Prostate gland (tissue), 2 donors: ENCODE measurements at regions not wholly inside any gene's neighbourhood (a gene's known extent, or its start where the extent isn't known, plus 50 kb on each side); places are given as distances from the start of the nearest gene placed in this dataset.

Experiments
- DNase-seq: peaks from one replicate; pipeline ENCODE4 v3.0.0-alpha.2; 2019; ENCODE audit warnings: low spot score
- H3K27ac ChIP-seq, 2 donors: fragments of 200-600 bp; sonication (generic); 2 replicates each; pipeline ENCODE4 v1.5.1; 2017 to 2019
- H3K27me3 ChIP-seq: fragments of 200-600 bp; sonication (generic); replicated peaks from 2 replicates; pipeline ENCODE4 v1.5.1; 2019; ENCODE audit not compliant: insufficient read depth
- H3K36me3 ChIP-seq, 2 donors: fragments of 200-600 bp; sonication (generic); 1 replicate in 1 of 2; 2 replicates in 1 of 2; pipeline versions ENCODE4 v1.5.1 to v1.8.1; 2017 to 2019
- H3K4me1 ChIP-seq: fragments of 200-600 bp; sonication (generic); replicated peaks from 2 replicates; pipeline ENCODE4 v1.5.1; 2019
- H3K4me3 ChIP-seq, 2 donors: fragments of 200-600 bp; sonication (generic); 2 replicates each; pipeline ENCODE4 v1.5.1; 2017 to 2019
- H3K9me3 ChIP-seq: fragments of 200-600 bp; sonication (generic); 2 replicates; pipeline ENCODE4 v1.5.1; 2017
- CTCF ChIP-seq, 4 experiments: fragments of 200-600 bp in 2 of 4; fragments of 450-650 bp in 2 of 4; sonication (generic) in 2 of 4; IDR thresholded peaks; 1 replicate in 3 of 4; 2 replicates in 1 of 4; pipeline ENCODE4 v1.5.1; 2016 to 2019; ENCODE audit warnings: antibody characterized with exemption in 4 of 4, mild to moderate bottlenecking in 2 of 4, moderate library complexity in 2 of 4
- POLR2A ChIP-seq: fragments of 450-650 bp; IDR thresholded peaks from one replicate; pipeline ENCODE4 v1.6.1; 2016; ENCODE audit warnings: antibody characterized with exemption, mild to moderate bottlenecking
- POLR2AphosphoS5 ChIP-seq: sonication (generic); formaldehyde crosslinking; IDR thresholded peaks from one replicate; pipeline ENCODE4 v1.6.1; 2017; ENCODE audit warnings: antibody characterized with exemption
- WGBS: methylation state at CpG from one replicate; pipeline ENCODE4 v1.1.5; 2018; 5-methylcytosine and 5-hydroxymethylcytosine counted together
- intact Hi-C: fragments of 100-400 bp; cut with DNase I; formaldehyde crosslinking; loops from one replicate; pipeline ENCODE4 v1.14.2; 2022

DNA sequence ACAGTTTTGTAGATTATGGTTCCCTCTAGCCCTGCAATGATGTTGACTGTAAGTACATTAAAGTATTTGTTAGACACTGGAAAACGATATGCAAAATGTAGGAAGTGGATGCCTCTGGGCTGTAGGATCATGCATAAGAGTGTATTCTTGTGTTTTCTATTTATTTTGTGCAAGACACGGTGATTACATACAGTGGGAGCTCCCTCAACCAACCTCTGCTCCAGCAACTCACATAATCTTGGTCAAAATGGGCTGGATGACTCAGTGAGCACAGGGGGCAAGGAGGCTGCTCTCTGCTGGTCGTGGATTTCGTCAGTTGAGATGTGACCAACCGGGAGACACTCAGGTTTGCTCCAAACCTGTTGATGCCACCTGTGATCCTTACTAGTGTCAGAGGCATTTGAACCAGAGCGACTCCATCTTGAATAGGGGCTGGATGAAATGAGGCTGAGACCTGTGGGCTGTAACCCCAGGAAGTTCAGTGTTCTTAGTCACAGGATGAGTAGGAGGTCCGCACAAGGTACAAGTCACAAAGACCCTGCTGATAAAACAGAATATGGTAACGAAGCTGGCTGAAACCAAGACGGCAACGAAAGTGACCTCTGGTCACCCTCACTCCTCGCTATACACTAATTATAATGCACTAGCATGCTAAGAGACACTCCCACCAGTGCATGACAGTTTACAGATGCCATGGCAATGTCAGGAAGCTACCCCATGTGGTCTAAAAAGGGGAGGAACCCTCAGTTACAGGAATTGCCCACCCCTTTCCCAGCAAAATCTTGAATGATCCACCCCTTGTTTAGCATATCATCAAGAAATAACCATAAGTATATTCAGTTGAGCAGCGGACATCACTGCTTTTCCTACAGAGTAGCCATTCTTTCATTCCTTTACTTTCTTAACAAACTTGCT lies 56.4 kb upstream of the FAM20C start:
- Histone ChIP-seq H3K36me3 (no peaks in the 10 kb centered on the region), H3K4me3 (no peak overlapping the region), H3K9me3 (no peaks in the 10 kb centered on the region), H3K4me1 (no peaks in the 10 kb centered on the region), H3K27me3 (no peaks in the 10 kb centered on the region), H3K27ac (no peak overlapping the region)
- DNase-seq = no peak
- no peak for TF ChIP-seq POLR2A
- no peak for TF ChIP-seq POLR2AphosphoS5
- TF ChIP-seq CTCF (IDR thresholded peaks at IDR 0.05) = no peak
- intact Hi-C loops = no loop called here
- 95% methylated on average over 12 of the region's 12 CpGs for WGBS

DNA sequence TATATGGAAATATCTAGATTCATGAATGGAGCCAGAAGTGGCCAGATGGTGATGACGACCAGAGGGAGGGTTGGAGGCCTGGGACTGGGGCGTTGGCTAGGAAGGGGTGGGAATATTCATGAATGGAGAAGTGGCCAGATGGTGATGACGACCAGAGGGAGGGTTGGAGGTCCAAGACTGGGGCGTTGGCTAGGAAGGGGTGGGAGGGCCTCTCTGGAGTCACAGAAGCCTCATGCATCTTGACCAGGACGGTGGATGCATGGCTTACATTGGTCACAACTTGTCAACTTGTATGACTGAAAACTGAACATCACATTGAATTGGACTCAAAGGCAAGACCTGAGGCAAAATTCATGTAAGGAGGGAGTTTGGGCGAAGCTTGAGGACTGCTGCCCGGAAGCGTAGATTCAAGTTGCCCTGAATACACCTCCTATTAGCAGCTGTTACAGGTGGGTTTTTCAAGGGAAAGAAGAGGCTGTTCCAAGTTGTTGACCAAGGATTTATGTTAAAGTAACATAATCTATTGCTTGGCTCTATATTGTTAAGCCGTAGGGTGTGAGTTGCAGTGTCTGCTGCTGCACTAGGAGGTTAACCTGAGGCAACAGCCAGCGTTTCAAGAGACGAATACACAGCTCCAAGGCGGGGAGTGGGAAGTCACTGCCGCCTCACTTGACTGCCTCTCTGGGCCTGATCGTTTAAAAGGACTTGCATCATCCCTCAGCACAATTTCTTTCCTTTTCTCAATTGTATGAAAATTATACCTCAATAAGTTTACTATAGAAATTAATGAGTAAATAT lies 55.1 kb upstream of the FAM20C start:
- no peaks in the 10 kb centered on the region for H3K9me3 ChIP-seq
- H3K36me3 ChIP-seq = no peaks in the 10 kb centered on the region
- TF ChIP-seq CTCF (IDR thresholded peaks at IDR 0.05) (no peak), POLR2A (no peak), POLR2AphosphoS5 (peak; percentile 18)
- no peak overlapping the region for H3K4me3 ChIP-seq
- no peak overlapping the region for H3K27ac ChIP-seq
- no peak for DNase-seq
- no peaks in the 10 kb centered on the region for H3K27me3 ChIP-seq
- peaks cover 5% of the 10 kb centered on the region for H3K4me1 ChIP-seq
- 58% methylated on average over 14 of the region's 14 CpGs for WGBS
- intact Hi-C loops = no loop called here

DNA sequence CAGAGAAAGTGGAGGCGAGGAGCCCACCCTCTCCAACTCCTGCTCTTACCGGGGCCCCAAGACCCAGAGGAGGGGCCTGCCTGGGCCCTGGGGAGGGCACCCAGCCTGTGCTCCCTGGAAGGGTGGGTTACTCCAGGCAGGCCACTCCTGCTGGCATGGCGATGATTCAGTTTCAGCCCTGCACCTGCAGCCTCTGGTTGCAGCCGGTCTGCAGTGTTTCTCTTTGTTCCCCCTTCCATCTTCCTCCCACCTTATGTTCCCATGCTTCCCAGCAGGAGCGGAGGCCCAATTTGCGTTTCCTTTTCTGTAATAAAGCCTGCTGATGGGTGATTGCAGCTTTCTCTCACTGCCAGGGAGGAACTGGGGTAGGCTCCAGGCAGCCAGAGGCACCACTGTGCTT lies 53.2 kb upstream of the FAM20C start:
- no peaks in the 10 kb centered on the region for H3K27me3 ChIP-seq
- 70% methylated on average over 6 of the region's 6 CpGs for WGBS
- peaks cover 14% of the 10 kb centered on the region for H3K4me1 ChIP-seq
- H3K27ac ChIP-seq = no peak overlapping the region
- no peaks in the 10 kb centered on the region for H3K36me3 ChIP-seq
- no peak for TF ChIP-seq POLR2A
- no peak for DNase-seq
- H3K9me3 ChIP-seq = no peaks in the 10 kb centered on the region
- no peak overlapping the region for H3K4me3 ChIP-seq
- intact Hi-C loops = no loop called here

- H3K4me1 ChIP-seq = peaks cover 14% of the 10 kb centered on the region
- intact Hi-C loops = no loop called here
- no peak overlapping the region for H3K4me3 ChIP-seq
- no peaks in the 10 kb centered on the region for H3K36me3 ChIP-seq
- no peak for TF ChIP-seq CTCF (IDR thresholded peaks at IDR 0.05)
- TF ChIP-seq POLR2A = no peak
- TF ChIP-seq POLR2AphosphoS5 = no peak
- WGBS = 89% methylated on average over 22 of the region's 22 CpGs
- DNase-seq = no peak
- no peak overlapping the region for H3K27ac ChIP-seq
- no peaks in the 10 kb centered on the region for H3K27me3 ChIP-seq
- no peaks in the 10 kb centered on the region for H3K9me3 ChIP-seq
Measured at GRCh38 chr7:139561-140243, 52.7 kb upstream of the FAM20C start.

- TF ChIP-seq CTCF (IDR thresholded peaks at IDR 0.05) (no peak), POLR2AphosphoS5 (no peak), POLR2A (no peak)
- DNase-seq = no peak
- no peaks in the 10 kb centered on the region for H3K9me3 ChIP-seq
- no peaks in the 10 kb centered on the region for H3K27me3 ChIP-seq
- WGBS = 26% methylated on average over 6 of the region's 6 CpGs
- H3K36me3 ChIP-seq = no peaks in the 10 kb centered on the region
- intact Hi-C loops = no loop called here
- no peak overlapping the region for H3K4me3 ChIP-seq
- no peak overlapping the region for H3K27ac ChIP-seq
- H3K4me1 ChIP-seq = peaks cover 14% of the 10 kb centered on the region
Measured at GRCh38 chr7:140996-141395, 51.4 kb upstream of the FAM20C start.
